ENCODE measurements at regions not wholly inside any gene's neighbourhood (a gene's known extent, or its start where the extent isn't known, plus 50 kb on each side); places are given as distances from the start of the nearest gene placed in this dataset.

- no peak for DNase-seq (ENCODE audit: low read depth in 2 of 2)
Observed at GRCh38 chr14:80446356-80446755, 235.1 kb upstream of the DIO2 start.

GRCh38 chr14:80445605-80446004 is 234.3 kb upstream of the DIO2 start:
- DNase-seq (ENCODE audit: low read depth in 2 of 2), result no peak

DNA sequence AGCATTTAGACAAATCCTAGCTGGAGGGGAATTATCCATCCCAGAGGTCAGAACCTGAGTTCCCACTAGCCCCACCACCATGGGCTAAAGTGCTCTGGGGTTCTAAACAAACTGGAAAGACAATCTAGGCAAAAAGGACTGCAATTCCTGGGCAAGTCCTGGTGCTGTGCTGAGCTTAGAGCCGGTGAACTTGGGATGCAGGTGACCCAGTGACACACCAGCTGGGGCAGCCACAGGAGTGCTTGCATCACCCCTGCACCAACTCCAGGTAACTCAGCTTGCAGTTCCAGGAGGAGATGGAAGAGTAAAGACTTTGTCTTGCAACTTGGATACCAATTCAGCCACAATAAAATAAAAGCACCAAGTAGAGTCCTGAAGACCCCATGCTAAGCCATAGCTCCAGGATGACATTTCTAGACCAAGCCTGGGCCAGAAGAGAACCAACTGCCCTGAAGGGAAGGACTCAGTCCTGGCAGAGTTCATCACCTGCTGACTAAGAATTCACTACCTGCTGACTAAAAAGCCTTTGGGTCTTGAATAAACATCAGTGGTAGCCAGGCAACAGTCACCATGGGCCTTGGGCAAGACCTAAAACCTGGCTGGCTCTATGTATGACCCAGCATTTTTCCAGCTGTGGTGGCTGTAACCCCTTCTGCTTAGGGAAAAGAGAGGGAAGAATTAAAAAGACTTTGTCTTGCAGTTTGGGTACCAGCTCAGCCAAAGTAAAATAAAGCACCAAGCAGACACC is 223.4 kb upstream of the DIO2 start:
- DNase-seq (ENCODE audit: low read depth in 2 of 2), result no peak

- no peak for DNase-seq (ENCODE audit: low read depth in 2 of 2)
Observed at GRCh38 chr14:80433811-80434210, 222.5 kb upstream of the DIO2 start.

DNA sequence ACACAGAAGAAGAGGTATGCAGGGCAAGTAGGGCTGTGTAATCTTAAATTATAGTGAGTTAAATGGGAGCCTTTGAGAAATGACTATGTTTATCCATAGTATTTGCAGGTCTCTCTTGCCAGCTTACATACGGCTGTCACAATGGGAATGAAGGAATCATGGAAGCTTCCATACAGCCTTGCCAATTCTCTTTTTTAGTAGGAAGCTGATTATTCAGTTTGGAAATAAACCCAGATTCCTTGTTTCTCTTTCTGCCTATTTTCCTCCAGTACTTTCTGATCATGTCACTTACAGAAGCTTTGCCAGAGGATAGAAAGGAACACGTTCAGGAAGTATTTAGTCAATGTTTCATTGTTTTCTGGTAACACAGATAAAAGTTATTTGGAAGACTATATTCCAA is 217.4 kb upstream of the DIO2 start:
- peak; percentile 1 to 16 for DNase-seq (ENCODE audit: low read depth in 2 of 2)

DNA sequence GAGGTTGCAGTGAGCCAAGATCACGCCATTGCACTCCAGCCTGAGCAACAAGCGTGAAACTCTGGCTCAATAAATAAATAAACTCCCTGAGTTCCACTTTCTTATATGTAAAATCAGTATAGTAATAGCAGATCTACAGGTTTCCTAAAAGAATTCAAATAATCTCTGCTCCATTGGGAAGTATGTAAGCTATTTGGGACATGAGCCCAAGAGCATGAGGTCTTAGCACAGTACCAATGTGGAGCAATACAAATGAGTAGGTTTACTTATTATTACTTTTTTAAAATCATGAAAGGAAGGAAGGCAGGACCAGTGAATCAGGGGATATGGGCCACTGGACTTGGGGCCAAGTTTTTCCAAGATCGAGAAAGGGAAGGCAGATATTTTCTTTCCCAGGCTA is 216.9 kb upstream of the DIO2 start:
- DNase-seq (ENCODE audit: low read depth in 2 of 2), result no peak

DNA sequence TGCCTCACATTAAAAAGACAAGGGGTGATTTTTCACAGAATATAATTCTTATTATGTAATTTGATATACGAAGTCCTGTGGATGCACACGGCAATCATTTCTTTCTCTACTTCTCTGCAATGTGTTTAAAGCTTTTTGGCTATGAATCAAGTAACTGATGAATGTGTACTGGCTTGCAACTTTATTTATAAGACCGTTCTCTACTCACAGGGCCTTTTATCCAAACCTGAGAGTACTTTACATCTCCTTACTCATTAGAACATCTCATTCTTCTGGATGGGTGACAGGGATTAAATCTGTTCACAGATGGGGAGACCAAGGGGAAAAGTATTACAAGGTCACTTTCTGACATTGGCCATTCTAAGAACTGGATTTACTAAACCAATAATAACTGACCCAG is 215.8 kb upstream of the DIO2 start:
- DNase-seq (ENCODE audit: low read depth in 2 of 2), result no peak

DNA sequence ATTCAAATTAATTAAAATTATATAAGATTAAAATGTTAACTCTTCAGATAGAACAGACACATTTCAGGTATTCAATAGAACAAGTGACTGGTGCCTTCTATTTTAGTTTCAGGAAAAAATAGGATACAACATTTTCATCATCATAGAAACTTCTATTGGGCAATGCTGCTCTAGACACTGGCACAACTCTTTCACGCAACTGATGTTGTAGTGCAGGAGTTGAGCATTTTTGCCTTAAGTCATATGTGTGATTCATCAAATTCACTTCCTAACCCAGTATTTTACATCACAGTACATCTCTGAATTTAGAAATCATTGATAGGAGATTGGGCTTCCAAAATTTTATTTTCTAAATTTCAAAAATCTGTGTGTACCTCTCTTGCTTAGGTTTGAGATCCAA is 215.4 kb upstream of the DIO2 start:
- no peak for DNase-seq (ENCODE audit: low read depth in 2 of 2)

DNA sequence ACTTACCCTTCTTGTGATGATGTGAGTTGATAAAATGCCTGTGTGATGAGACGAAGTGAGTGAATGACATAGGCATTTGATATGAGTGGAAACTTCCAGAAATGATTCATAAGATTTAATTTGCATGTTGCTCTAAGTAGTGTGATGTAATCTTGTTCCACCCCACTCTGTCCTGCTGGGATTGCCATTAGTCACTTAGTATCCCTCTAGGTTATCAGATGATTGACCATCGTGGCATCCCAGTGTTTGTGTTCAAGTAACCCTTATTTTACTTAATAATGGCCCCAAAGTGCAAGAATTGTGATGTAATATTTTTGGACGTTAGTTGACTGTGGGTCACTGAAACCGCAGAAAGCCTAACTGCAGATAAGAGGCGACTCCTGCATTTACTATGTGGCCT is 214.4 kb upstream of the DIO2 start:
- DNase-seq (ENCODE audit: low read depth in 2 of 2), result peak; percentile 3 to 86

- no peak for DNase-seq (ENCODE audit: low read depth in 2 of 2)
Observed at GRCh38 chr14:80419769-80420168, 208.5 kb upstream of the DIO2 start.

DNA sequence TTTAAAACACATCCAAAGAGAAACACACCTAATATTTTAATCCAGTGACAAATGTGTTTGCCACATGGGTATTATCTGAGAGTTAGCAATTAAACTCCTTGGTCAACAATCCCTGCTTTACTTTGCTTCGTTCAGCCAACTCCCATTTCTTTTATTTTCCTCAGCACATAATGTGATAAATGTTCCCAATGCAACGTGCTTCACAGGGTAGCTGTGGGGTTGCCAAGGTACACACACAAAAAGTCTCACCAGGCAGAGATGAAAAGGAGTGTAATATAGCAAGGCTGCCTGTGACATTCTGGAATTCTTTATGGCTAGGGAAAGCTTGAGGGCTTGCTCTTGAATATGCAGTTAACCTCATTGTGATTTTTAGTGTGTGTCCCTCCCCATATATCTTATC is 208.0 kb upstream of the DIO2 start:
- no peak for DNase-seq (ENCODE audit: low read depth in 2 of 2)

GRCh38 chr14:80415636-80416035 is 204.3 kb upstream of the DIO2 start:
- no peak for DNase-seq (ENCODE audit: low read depth in 2 of 2)

DNA sequence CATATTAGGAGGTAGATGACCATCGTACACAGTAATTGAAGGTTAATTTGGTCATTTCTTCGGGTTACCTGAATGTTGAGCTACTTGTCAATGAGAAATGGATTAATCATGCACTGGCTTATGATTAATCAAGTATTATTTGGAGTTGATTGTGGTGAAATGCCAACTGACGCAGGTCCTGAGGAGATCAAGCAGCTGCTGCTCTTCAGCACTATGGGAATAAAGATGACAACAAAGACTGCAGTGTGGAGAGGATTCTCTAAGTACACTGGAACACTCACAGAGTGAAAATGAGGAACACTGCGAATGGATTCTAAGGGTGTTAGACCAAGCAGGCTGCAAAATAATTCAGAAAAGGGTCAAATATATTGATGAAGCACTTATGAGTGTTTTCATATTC is 202.8 kb upstream of the DIO2 start:
- DNase-seq (ENCODE audit: low read depth in 2 of 2), result no peak

DNA sequence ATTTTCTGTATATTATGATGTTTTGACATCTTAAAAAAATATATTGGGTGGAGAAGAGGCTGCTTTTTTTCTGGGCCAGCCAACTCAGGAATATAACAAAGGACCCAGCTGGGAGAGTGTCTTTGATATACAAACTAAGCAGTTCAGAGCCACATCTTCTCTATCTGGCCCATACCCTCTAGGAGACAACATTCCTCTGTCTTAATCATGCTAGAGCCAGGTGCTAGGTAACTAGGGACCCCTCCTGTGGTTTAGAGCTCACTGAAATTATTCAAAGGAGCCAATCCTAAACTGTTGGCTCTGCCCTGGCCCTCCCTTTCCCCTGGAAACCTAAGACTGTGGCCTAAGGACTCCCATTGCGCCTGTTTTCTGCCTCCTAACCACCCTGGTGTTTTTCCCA is 193.1 kb upstream of the DIO2 start:
- no peak for DNase-seq (ENCODE audit: low read depth in 2 of 2)

- DNase-seq (ENCODE audit: low read depth in 2 of 2), result no peak
Observed at GRCh38 chr14:80403036-80403435, 191.7 kb upstream of the DIO2 start.

- DNase-seq (ENCODE audit: low read depth in 2 of 2), result no peak
Observed at GRCh38 chr14:80395031-80395430, 183.7 kb upstream of the DIO2 start.

DNA sequence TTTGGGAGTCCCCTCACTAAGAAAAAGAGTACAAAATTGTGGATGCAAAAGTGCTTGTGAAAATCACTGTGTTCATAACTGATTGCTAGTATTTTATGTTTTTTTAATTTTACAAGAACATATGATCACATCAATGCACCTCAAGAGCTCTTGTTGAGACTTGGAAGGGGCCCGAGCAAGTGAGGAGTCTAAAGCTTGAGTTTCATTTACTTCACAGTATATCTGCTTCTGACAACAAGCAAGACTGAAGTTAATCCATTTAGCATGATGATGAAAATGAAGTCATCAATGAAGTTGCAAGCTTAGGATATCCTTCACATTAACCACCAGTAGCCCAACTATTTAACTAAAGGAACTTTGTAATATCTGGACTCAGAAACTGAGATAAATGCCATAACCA is 182.5 kb upstream of the DIO2 start:
- DNase-seq (ENCODE audit: low read depth in 2 of 2), result no peak

- DNase-seq (ENCODE audit: low read depth in 2 of 2), result peak; percentile 0 to 10
Observed at GRCh38 chr14:80390906-80391305, 179.6 kb upstream of the DIO2 start.

DNA sequence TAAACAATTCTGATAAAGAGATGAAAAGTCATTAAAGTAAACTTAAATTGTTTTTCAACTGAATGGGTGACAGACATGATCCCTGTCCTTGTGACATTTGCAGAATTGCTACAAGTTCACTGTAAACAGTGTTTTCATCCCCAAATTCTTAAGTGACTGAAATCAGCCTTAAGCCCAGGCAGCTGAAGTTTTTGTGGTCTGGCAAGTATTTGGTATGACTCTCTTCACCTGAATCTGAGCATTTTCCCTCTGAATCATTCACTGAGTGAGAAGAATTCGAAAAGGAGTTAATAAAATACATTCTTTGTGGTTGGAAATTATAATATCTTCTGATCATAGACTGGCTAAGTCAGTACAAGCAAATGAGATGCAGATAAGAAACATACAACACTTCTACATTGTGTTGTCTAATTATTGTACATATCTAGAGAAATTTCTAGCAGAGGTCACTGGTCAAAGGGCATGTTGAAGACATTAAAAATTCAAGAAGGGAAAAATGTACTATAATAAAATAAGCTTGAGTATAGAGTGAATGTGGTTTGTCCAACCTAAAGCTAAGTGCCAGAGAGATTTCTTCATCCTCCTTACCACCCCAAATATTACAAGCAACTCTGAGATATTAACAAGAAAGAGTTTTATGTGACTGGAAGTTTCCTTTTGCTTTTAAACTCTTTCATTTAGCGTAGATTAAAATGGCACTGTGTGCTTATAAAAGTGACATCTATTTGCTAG is 177.8 kb upstream of the DIO2 start:
- peak in 1 of 2 donors; percentile 23 for DNase-seq (ENCODE audit: low read depth in 2 of 2)

- DNase-seq (ENCODE audit: low read depth in 2 of 2), result no peak
Observed at GRCh38 chr14:80387563-80387981, 176.3 kb upstream of the DIO2 start.

DNA sequence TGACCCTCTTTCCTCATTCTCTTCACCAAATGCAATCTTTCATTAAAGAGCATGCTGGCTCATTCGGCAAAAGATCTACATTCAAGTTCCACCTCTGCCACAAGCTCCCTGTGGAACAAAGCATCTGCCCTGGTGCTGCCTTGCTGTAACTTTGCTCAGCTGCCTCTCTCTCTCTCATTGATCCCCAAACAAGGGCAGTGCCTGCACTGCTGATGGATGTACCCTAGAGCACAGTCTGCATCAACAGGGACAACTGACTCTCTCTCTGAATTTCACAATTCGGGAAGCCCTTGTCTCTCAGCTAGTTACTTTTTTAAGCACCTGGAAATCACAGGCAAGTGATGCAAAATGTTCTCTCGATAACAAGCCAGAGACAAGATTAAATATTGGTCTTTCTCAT is 174.0 kb upstream of the DIO2 start:
- DNase-seq (ENCODE audit: low read depth in 2 of 2), result no peak

DNA sequence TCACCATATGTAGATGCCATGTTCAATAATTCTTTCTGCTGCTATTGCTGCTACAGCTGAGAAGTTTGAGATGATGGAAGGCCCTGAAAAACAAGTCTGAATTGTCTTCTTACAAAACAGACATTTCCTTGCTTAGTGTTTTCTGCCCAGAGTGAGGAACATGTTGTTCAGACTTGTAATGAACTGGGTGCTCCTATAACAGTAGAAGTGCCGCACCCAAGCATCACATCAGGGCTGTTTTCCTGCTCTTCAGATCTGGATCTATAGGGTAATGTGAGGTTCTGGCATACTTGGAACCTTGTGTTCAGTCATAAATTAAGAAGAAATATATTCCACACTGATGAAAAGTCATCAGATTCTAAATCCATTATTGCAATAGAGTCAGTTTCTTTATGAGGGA is 171.9 kb upstream of the DIO2 start:
- no peak for DNase-seq (ENCODE audit: low read depth in 2 of 2)

GRCh38 chr14:80381807-80382363 is 170.6 kb upstream of the DIO2 start:
- DNase-seq (ENCODE audit: low read depth in 2 of 2), result no peak
